Lower leg skin (tissue), 4 donors: ENCODE measurements at regions not wholly inside any gene's neighbourhood (a gene's known extent, or its start where the extent isn't known, plus 50 kb on each side); places are given as distances from the start of the nearest gene placed in this dataset.
"Not testable (repeated sequence)": the region's sequence is repeated elsewhere in the genome, so short reads cannot be mapped to it uniquely, and the experiment has no call there.

Experiments
- DNase-seq, 2 donors: peaks; one replicate each; pipeline ENCODE4 v3.0.0-alpha.2; 2019; ENCODE audit warnings: low spot score in 2 of 2
- H3K4me3 ChIP-seq: fragments of 200-600 bp; sonication (generic); 2 replicates; pipeline ENCODE4 v1.5.1; 2017; ENCODE audit warnings: mild to moderate bottlenecking, low read depth; ENCODE audit not compliant: poor library complexity, severe bottlenecking
- CTCF ChIP-seq, 3 donors: fragments of 450-650 bp; IDR thresholded peaks; one replicate each; pipeline ENCODE4 v1.5.1; 2016; ENCODE audit warnings: antibody characterized with exemption in 3 of 3, mild to moderate bottlenecking in 3 of 3, moderate library complexity in 2 of 3
- POLR2A ChIP-seq, 2 donors: fragments of 450-650 bp; IDR thresholded peaks; one replicate each; pipeline ENCODE4 v1.6.1; 2016 to 2017; ENCODE audit warnings: antibody characterized with exemption in 2 of 2, mild to moderate bottlenecking in 1 of 2, moderate library complexity in 1 of 2
- WGBS, 2 donors: methylation state at CpG; one replicate each; pipeline ENCODE4 v1.1.5; 2018; 5-methylcytosine and 5-hydroxymethylcytosine counted together
- intact Hi-C: fragments of 100-400 bp; cut with DNase I; formaldehyde crosslinking; loops from one replicate; pipeline ENCODE4 v1.15.0; 2023; ENCODE audit warnings: low total_unique reads

- intact Hi-C loops: no loop called here
- TF ChIP-seq POLR2A (IDR thresholded peaks at IDR 0.05) (no peak), CTCF (IDR thresholded peaks at IDR 0.05) (no peak)
- 89% methylated on average over 3 of the region's 3 CpGs for WGBS, 2 donors
- no peak overlapping the region for H3K4me3 ChIP-seq
- no peak for DNase-seq
Measured at GRCh38 chr3:732326-732928, 360.4 kb upstream of the CNTN6 start.

GRCh38 chr3:733313-733712, 359.5 kb upstream of the CNTN6 start:
- intact Hi-C loops: no loop called here
- DNase-seq: no peak
- no peak for TF ChIP-seq POLR2A (IDR thresholded peaks at IDR 0.05)
- no peak for TF ChIP-seq CTCF (IDR thresholded peaks at IDR 0.05)
- WGBS, 2 donors: 34 to 58% methylated on average over 4 of the region's 4 CpGs
- H3K4me3 ChIP-seq: no peak overlapping the region

GRCh38 chr3:757711-758110, 335.1 kb upstream of the CNTN6 start:
- no peak overlapping the region for H3K4me3 ChIP-seq
- no peak for DNase-seq
- TF ChIP-seq POLR2A (IDR thresholded peaks at IDR 0.05) (no peak), CTCF (IDR thresholded peaks at IDR 0.05) (no peak)
- intact Hi-C loops: no loop called here
- 77 to 87% methylated on average over 3 of the region's 3 CpGs for WGBS, 2 donors

GRCh38 chr3:759106-759505, 333.7 kb upstream of the CNTN6 start:
- intact Hi-C loops: no loop called here
- no peak overlapping the region for H3K4me3 ChIP-seq
- TF ChIP-seq POLR2A (IDR thresholded peaks at IDR 0.05) (no peak), CTCF (IDR thresholded peaks at IDR 0.05) (no peak)
- no peak for DNase-seq

- H3K4me3 ChIP-seq, DNase-seq, intact Hi-C loops: not testable (repeated sequence)
- WGBS, 2 donors: 89 to 95% methylated on average over 3 of the region's 3 CpGs
Measured at GRCh38 chr3:773433-773832, 319.4 kb upstream of the CNTN6 start.

- intact Hi-C loops: no loop called here
- TF ChIP-seq POLR2A (IDR thresholded peaks at IDR 0.05) (no peak), CTCF (IDR thresholded peaks at IDR 0.05) (no peak)
- 85 to 86% methylated on average over 6 of the region's 6 CpGs for WGBS, 2 donors
Measured at GRCh38 chr3:775178-775880, 317.5 kb upstream of the CNTN6 start.

More at GRCh38 chr3:775178-775880, 317.5 kb upstream of the CNTN6 start:
- DNase-seq: no peak
- H3K4me3 ChIP-seq: no peak overlapping the region
